Small intestine (tissue), 7 donors: ENCODE measurements at regions not wholly inside any gene's neighbourhood (a gene's known extent, or its start where the extent isn't known, plus 50 kb on each side); places are given as distances from the start of the nearest gene placed in this dataset.

Experiments used
- DNase-seq, 2 donors: peaks; one replicate each; pipeline versions ENCODE4 v3.0.0 to v3.0.0-alpha.2; 2013
- FAIRE-seq: peaks from 2 replicates; lab custom pipeline; 2012; peaks lifted over from hg19 to GRCh38; lab: Jason Lieb, UNC
- H3K27ac ChIP-seq, 3 donors: one replicate each; pipeline ENCODE4 v1.5.1; 2013; ENCODE audit warnings: low read length in 2 of 3, mild to moderate bottlenecking in 2 of 3, control low read depth in 1 of 3, inconsistent platforms in 1 of 3, low read depth in 1 of 3, moderate library complexity in 1 of 3
- H3K27me3 ChIP-seq, 3 donors: one replicate each; pipeline ENCODE4 v1.6.1; 2013; ENCODE audit warnings: low read length in 3 of 3, inconsistent platforms in 1 of 3; ENCODE audit not compliant: control insufficient read depth in 3 of 3, insufficient read depth in 3 of 3
- H3K36me3 ChIP-seq, 3 donors: one replicate each; pipeline ENCODE4 v1.6.1; 2013; ENCODE audit warnings: low read length in 3 of 3, inconsistent platforms in 1 of 3, low read depth in 1 of 3, mild to moderate bottlenecking in 1 of 3, moderate library complexity in 1 of 3; ENCODE audit not compliant: control insufficient read depth in 3 of 3, insufficient read depth in 2 of 3
- H3K4me1 ChIP-seq, 3 donors: one replicate each; pipeline ENCODE4 v1.6.1; 2013; ENCODE audit warnings: low read length in 2 of 3, inconsistent platforms in 1 of 3, low read depth in 1 of 3, mild to moderate bottlenecking in 1 of 3, moderate library complexity in 1 of 3; ENCODE audit not compliant: control insufficient read depth in 3 of 3, insufficient read depth in 2 of 3
- H3K4me3 ChIP-seq, 3 donors: one replicate each; pipeline ENCODE4 v1.5.1; 2013; ENCODE audit warnings: low read length in 3 of 3, control low read depth in 1 of 3, inconsistent platforms in 1 of 3, low read depth in 1 of 3, mild to moderate bottlenecking in 1 of 3, moderate library complexity in 1 of 3
- H3K9me3 ChIP-seq, 2 donors: one replicate each; pipeline ENCODE4 v1.6.1; 2013; ENCODE audit warnings: low read depth in 1 of 2, low read length in 1 of 2; ENCODE audit not compliant: control insufficient read depth in 2 of 2, insufficient read depth in 1 of 2
- WGBS, 3 donors: extraction: QIAGEN DNeasy Blood & Tissue Kit; methylation state at CpG; one replicate each; pipeline ENCODE4 v1.1.7; 2013; 5-methylcytosine and 5-hydroxymethylcytosine counted together
- donor health status: healthy with polysubstance abuse.
- donor health status: control.
- donor health status: control.
- donor health status: Bipolar disorder and iron deficiency.
- donor health status: healthy.

DNA sequence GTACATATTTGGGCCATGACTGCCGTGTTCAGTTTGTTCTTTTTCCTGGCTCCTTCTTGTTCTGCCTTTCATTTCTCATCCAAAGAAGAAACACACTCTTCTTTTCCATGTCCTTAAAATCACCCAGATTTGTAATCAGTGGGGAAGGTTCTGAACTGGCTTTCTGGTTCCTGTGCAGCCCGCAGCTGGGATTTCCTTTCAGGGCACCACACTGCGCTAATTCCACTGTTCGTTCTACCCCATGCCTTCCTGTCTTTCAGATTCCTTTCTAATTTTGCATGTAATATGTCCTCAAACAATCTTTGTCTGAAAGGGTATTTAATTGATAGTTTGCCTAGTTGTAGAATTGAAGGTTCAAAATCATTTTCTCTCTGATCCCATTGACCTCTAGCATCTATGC is 94.1 kb downstream of the HS1BP3 start:
- Histone ChIP-seq H3K9me3 (no peaks in the 10 kb centered on the region), H3K36me3 (no peaks in the 10 kb centered on the region), H3K4me3 (no peak overlapping the region), H3K27me3 (no peaks in the 10 kb centered on the region), H3K27ac (no peak overlapping the region), H3K4me1 (peaks cover 0 to 14% (median 0%) of the 10 kb centered on the region in 3 donors)
- FAIRE-seq (no peak), DNase-seq (no peak)
- WGBS, 3 donors = 72 to 92% (median 81%) methylated on average over 4 of the region's 4 CpGs

DNA sequence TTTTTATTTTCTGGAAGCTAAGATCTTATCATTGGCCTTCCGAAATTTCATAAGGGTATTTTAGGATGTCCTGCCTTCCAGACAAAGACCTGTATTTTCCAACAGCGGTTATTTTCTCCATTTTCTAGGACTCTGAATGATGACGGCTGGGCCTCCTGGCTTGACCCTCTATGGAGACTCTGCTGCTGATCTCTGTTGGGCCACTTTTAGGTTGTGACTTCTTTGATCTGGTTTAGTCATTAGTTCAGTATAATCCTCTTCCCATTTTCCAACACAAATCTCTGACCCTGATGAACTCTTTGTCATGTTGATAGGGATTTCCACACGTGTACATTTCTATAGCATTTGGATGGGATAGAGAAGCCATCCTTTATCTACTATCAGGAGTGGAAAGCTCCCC is 93.7 kb downstream of the HS1BP3 start:
- WGBS, 3 donors = 83 to 90% (median 87%) methylated on average over 4 of the region's 4 CpGs
- no peak for FAIRE-seq

DNA sequence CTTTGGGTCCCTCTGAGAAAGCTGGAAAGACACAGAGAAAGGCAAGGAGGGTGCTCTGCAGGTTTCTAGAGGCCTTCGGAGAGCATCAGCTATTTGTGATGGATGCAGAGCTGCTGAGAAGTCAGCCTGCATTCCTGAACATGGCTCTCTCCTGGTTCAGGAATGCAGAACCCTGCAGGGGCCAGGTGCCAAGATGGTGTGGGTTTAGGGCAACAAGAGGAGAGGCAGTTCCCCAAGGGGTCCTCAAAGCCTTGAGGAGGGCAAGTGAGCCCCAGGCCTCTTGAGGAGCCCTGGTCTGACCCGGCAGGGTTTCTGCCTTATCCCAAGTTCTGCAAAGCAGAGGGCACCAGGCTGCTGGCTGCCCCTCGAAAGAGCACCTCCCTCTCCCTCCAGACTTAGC is 93.3 kb downstream of the HS1BP3 start:
- 90 to 94% (median 93%) methylated on average over 3 of the region's 3 CpGs for WGBS, 3 donors
- FAIRE-seq (no peak), DNase-seq (no peak)
- no peak overlapping the region for H3K27ac ChIP-seq
- no peaks in the 10 kb centered on the region for H3K9me3 ChIP-seq
- peaks cover 0 to 19% (median 0%) of the 10 kb centered on the region in 3 donors for H3K4me1 ChIP-seq
- no peak overlapping the region for H3K4me3 ChIP-seq
- no peaks in the 10 kb centered on the region for H3K36me3 ChIP-seq
- no peaks in the 10 kb centered on the region for H3K27me3 ChIP-seq

More for the DNA sequence above, 93.7 kb downstream of the HS1BP3 start:
- Histone ChIP-seq H3K9me3 (no peaks in the 10 kb centered on the region), H3K4me1 (peaks cover 0 to 17% (median 0%) of the 10 kb centered on the region in 3 donors), H3K27me3 (no peaks in the 10 kb centered on the region), H3K27ac (no peak overlapping the region), H3K4me3 (no peak overlapping the region), H3K36me3 (no peaks in the 10 kb centered on the region)
- no peak for DNase-seq

DNA sequence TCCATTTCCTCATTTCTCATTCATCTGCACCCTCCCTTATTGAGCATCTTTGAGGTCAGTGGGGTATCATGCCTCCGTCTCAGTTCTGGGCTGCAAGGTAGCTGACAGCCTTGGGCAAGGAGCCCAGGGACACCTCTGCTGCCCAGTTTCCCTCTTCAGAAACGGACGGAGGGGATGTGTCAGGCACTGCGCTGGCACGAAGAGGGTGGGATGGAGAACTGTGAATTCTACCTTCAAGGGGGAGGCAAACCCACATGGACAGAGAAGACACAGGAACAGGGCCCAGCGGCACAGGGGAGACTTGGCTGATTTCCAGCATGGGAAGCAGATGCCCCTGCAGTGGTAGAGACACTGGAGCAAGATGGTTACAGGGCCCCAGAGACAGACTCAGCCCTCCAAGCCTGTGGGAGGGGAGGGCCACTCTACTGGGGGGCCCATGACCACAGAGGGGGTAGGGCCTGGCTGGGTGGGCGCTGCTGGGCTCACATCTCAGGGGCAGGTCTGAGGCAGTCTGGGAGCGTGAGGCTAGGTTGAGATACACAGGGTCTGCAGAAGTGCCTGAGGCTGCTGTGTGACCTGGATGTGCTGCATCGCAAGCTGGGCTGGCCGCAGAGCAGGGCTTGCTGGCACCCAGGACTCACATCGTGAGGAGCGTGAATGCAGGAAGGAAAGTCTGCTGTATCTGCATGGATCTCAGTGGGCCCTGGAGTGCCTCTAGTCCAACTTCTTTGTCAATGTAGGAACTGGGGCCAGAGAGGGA is 92.3 kb downstream of the HS1BP3 start:
- Histone ChIP-seq H3K27me3 (no peaks in the 10 kb centered on the region), H3K4me1 (peaks cover 0 to 22% (median 0%) of the 10 kb centered on the region in 3 donors), H3K36me3 (no peaks in the 10 kb centered on the region), H3K9me3 (no peaks in the 10 kb centered on the region), H3K4me3 (no peak overlapping the region), H3K27ac (no peak overlapping the region)
- FAIRE-seq (no peak), DNase-seq (no peak)
- 91 to 97% (median 95%) methylated on average over 12 of the region's 12 CpGs for WGBS, 3 donors

DNA sequence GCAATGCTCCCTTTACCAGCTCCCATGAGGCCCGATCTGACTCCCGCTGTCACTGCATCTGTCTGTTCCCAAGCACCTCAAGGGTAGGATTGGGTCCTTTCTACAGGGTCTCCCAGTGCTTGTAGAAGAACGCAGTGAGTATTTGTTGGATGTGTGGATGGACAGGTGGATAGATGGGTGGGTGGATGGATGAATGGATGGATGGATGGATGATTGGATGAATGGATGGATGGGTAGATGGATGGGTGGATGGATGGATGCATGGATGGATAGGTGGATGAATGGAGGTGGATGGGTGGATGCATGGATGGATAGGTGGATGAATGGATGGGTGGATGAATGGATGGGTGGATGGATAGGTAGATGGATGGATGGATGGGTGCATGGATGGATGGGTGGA is 91.6 kb downstream of the HS1BP3 start:
- Histone ChIP-seq H3K4me1 (peaks cover 0 to 22% (median 0%) of the 10 kb centered on the region in 3 donors), H3K36me3 (no peaks in the 10 kb centered on the region), H3K27ac (no peak overlapping the region), H3K9me3 (no peaks in the 10 kb centered on the region), H3K27me3 (no peaks in the 10 kb centered on the region), H3K4me3 (no peak overlapping the region)
- WGBS, 3 donors = 94 to 99% (median 97%) methylated on average over 3 of the region's 3 CpGs
- DNase-seq = no peak
- no peak for FAIRE-seq

DNA sequence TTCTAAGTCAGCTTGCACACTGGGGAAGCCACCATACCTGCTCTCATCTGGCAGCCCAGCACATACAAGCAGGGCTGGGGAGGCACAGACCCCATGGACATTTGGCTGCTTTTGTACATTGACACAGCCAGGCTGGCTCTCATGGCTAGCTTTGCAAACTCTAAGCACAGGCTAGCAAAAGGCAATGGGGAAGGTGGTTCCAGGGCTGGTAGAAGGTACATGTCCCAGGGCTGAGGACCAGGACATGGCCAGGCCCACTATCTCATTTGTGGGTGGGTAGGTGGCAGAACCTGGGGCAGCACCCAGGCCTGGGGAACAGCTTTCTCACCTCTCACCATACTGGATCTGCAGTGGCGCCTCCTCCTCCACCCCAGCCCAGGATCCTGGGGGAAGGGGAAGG is 90.9 kb downstream of the HS1BP3 start:
- no peak overlapping the region for H3K4me3 ChIP-seq
- 92 to 100% (median 100%) methylated on average over 1 of the region's 1 CpG for WGBS, 3 donors
- no peaks in the 10 kb centered on the region for H3K27me3 ChIP-seq
- H3K4me1 ChIP-seq = peaks cover 0 to 18% (median 0%) of the 10 kb centered on the region in 3 donors
- H3K36me3 ChIP-seq = no peaks in the 10 kb centered on the region
- no peaks in the 10 kb centered on the region for H3K9me3 ChIP-seq
- FAIRE-seq (no peak), DNase-seq (no peak)
- no peak overlapping the region for H3K27ac ChIP-seq

DNA sequence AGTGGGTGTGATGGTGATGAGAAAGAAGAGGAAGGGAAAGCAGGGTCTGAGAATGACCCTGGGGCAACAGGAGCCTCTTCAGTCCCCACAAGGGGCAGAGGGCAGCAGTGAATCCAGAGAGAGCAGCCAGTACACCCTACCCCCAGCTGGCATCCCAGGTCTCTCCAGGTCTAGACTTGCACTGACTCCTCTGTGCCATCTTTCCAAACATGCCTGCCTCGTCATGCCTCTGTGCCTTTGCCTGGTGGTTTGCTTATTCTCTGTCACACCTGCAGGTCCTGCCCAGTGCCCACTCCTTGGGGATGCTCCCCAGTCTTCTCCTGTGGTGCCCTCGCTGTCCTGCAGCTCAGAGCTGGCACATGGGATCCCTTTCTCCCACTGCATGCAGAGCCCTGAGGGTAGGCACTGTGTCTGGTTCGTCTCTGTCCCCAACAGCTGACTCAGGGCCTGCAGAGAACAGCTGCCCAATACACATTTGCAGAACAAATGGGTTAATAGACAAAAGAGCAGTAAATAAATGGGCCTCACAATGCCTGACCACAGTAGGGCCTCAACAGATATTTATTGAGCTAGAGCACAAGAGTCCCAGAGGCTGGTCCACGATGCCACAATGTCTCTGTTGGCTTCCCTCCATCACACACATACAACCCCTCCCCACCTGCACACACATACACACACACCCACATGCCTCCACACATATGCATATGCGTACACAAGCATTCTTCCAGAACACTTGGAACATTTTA is 89.8 kb downstream of the HS1BP3 start:
- DNase-seq = no peak
- no peak overlapping the region for H3K27ac ChIP-seq
- FAIRE-seq = no peak

DNA sequence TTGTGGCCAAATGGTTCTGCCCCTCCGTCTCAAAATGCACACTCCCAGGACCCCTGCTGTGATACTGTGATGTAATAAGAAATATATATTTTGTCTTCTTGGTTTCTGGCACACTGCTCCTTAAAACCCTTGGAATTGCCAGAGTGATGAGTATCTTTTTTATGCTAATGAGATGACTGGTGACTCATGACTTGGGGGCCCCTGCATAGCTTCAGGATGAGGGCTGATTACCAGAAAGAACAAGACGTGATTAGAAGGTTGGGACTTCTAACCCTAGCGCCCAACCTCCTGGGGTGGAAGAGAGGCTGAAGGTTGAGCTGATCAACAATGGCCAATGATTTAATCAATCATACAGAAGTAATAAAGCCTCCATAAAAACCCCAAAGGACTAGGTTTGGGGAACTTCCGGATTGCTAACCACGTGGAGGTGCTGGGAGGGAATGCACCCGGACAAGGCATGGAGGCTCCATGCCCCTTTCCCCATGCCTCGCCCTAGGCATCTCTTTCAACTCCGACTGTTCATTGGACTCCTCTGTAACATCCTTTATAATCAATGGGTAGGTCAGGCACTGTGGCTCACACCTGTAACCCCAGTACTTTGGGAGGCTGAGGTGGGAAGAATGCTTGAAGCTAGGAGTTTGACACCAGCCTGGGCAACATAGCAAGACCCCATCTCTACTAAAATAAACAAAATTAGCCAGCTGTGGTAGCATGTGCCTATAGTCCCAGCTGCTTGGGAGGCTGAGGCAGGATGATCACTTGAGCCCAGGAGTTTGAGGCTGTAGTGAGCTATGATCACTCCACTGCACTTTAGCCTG is 89.1 kb downstream of the HS1BP3 start:
- H3K27ac ChIP-seq = no peak overlapping the region
- DNase-seq (peak in 1 of 2 donors; percentile 61), FAIRE-seq (no peak)
- WGBS, 3 donors = 47 to 72% (median 60%) methylated on average over 8 of the region's 8 CpGs
- no peaks in the 10 kb centered on the region for H3K27me3 ChIP-seq
- H3K4me1 ChIP-seq = peaks cover 0 to 14% (median 0%) of the 10 kb centered on the region in 3 donors
- H3K4me3 ChIP-seq = no peak overlapping the region
- H3K36me3 ChIP-seq = no peaks in the 10 kb centered on the region
- no peaks in the 10 kb centered on the region for H3K9me3 ChIP-seq

More for the DNA sequence above, 89.8 kb downstream of the HS1BP3 start:
- peaks cover 0 to 14% (median 0%) of the 10 kb centered on the region in 3 donors for H3K4me1 ChIP-seq
- no peaks in the 10 kb centered on the region for H3K36me3 ChIP-seq
- no peaks in the 10 kb centered on the region for H3K27me3 ChIP-seq
- H3K4me3 ChIP-seq = no peak overlapping the region
- no peaks in the 10 kb centered on the region for H3K9me3 ChIP-seq
- WGBS, 3 donors = 54 to 68% (median 65%) methylated on average over 5 of the region's 5 CpGs
